ENCODE measurements at regions not wholly inside any gene's neighbourhood (a gene's known extent, or its start where the extent isn't known, plus 50 kb on each side); places are given as distances from the start of the nearest gene placed in this dataset.

DNA sequence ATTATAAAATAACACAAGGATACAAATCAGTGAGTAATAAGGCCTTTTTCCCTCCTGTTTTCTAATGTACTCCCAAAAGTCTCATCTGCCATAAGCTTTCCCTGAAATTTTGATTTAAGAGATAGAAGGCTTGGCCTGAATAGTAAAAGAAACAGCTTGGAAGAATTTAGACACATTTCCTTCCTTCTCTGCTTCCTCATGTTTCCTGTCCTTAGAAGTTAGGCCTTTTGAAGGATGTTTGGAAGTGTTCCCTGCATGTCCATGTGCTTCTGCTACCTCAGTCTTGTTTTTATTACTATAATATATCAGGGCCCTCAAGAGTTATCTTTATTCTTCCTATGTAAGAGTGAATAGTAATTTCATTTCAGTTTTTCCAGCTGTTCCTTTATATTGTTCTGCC, 242.7 kb downstream of the DEPDC1B start:
- ChIA-PET CTCF (no interaction called here), POLR2A (ENCODE audit: unreplicated experiment) (no interaction called here)
- H4K91ac ChIP-seq (ENCODE audit: insufficient read depth, low read depth, low read length): no peak overlapping the region
- no peak overlapping the region for H3K4ac ChIP-seq (ENCODE audit: low read depth, low read length)
- DNase-seq (no peak), ATAC-seq (ENCODE audit: low read depth) (no peak)
- H3K9ac ChIP-seq (ENCODE audit: low read depth, low read length): no peak overlapping the region
- no peak overlapping the region for H3K14ac ChIP-seq (replicated peaks; ENCODE audit: low read depth, low read length)
- no peak overlapping the region for H4K8ac ChIP-seq (ENCODE audit: low read depth in 2 of 2, low read length in 2 of 2)
- no peaks in the 10 kb centered on the region for H3K36me3 ChIP-seq (ENCODE audit: control insufficient read depth, insufficient read depth, low read length)
- H3K4me1 ChIP-seq (ENCODE audit: control insufficient read depth, insufficient read depth, low read length): no peaks in the 10 kb centered on the region
- H3K4me3 ChIP-seq (ENCODE audit: insufficient read depth, low read depth, low read length): no peak overlapping the region
- no peak overlapping the region for H2BK15ac ChIP-seq (ENCODE audit: low read depth, low read length)
- H3K4me2 ChIP-seq (ENCODE audit: low read depth, low read length): no peak overlapping the region
- H4K5ac ChIP-seq (ENCODE audit: low read depth, low read length): no peak overlapping the region
- BruUV-seq (replicated peaks): no TSS peak
- no peak overlapping the region for H3K23ac ChIP-seq (ENCODE audit: low read depth, low read length)
- H3K56ac ChIP-seq (ENCODE audit: extremely low read depth, insufficient read depth, low read length): no peak overlapping the region
- no peak overlapping the region for H2BK5ac ChIP-seq (ENCODE audit: low read depth, low read length, poor library complexity, severe bottlenecking)
- H3K9me1 ChIP-seq (ENCODE audit: insufficient read depth, low read length): no peaks in the 10 kb centered on the region
- H3K27me3 ChIP-seq (ENCODE audit: control insufficient read depth, insufficient read depth, low read length): no peaks in the 10 kb centered on the region
- intact Hi-C loops (cut with micrococcal nuclease) (no loop called here), in situ Hi-C loops (cut with MboI; ENCODE audit: low sequenced_read_pairs) (no loop called here), dilution Hi-C loops (cut with HindIII; ENCODE audit: low sequenced_read_pairs, unreplicated experiment) (no loop called here)
- TF ChIP-seq RFX5 (IDR thresholded peaks at IDR 0.05; ENCODE audit: low read depth, low read length) (no peak), MAFK (IDR thresholded peaks at IDR 0.05; ENCODE audit: low read depth, low read length) (no peak)
- H3K79me1 ChIP-seq (ENCODE audit: low read depth in 1 of 2, low read length in 2 of 2): no peaks in the 10 kb centered on the region
- H3K18ac ChIP-seq (ENCODE audit: low read depth, low read length): no peak overlapping the region
- no peak overlapping the region for H2AK5ac ChIP-seq (ENCODE audit: low read depth, low read length)
- H3K27ac ChIP-seq (ENCODE audit: insufficient read depth, low read length): no peak overlapping the region
- no peak overlapping the region for H2BK20ac ChIP-seq (ENCODE audit: low read depth, low read length)
- no peaks in the 10 kb centered on the region for H4K20me1 ChIP-seq (ENCODE audit: insufficient read depth, low read length)
- no peak overlapping the region for H2BK120ac ChIP-seq (ENCODE audit: low read depth, low read length)
- no peak overlapping the region for H2AFZ ChIP-seq (replicated peaks; ENCODE audit: low read length, poor library complexity)
- no peak overlapping the region for H2AK9ac ChIP-seq (replicated peaks; ENCODE audit: low read depth, low read length, poor library complexity)
- H3K9me3 ChIP-seq (ENCODE audit: control insufficient read depth, insufficient read depth, low read length): no peaks in the 10 kb centered on the region
